HUES48 (cell line): ENCODE measurements at regions not wholly inside any gene's neighbourhood (a gene's known extent, or its start where the extent isn't known, plus 50 kb on each side); places are given as distances from the start of the nearest gene placed in this dataset.
"Not testable (repeated sequence)": the region's sequence is repeated elsewhere in the genome, so short reads cannot be mapped to it uniquely, and the experiment has no call there.

ENCODE experiments used
- H3K27ac ChIP-seq: one replicate; pipeline ENCODE4 v1.7.0; 2013; ENCODE audit warnings: low read depth, low read length, inconsistent platforms
- H3K27me3 ChIP-seq: 2 replicates; pipeline ENCODE4 v1.6.1; 2013; ENCODE audit warnings: mild to moderate bottlenecking, low read length; ENCODE audit not compliant: control insufficient read depth, insufficient read depth
- H3K36me3 ChIP-seq: 2 replicates; pipeline ENCODE4 v1.6.1; 2013; ENCODE audit warnings: low read length; ENCODE audit not compliant: control insufficient read depth, insufficient read depth
- H3K4me1 ChIP-seq: 2 replicates; pipeline ENCODE4 v1.6.1; 2013; ENCODE audit warnings: mild to moderate bottlenecking, low read length; ENCODE audit not compliant: control insufficient read depth, insufficient read depth
- H3K4me3 ChIP-seq: 2 replicates; pipeline ENCODE4 v1.5.1; 2013; ENCODE audit warnings: mild to moderate bottlenecking, low read depth, low read length
- H3K9ac ChIP-seq: 2 replicates; pipeline ENCODE4 v1.6.1; 2013; ENCODE audit warnings: mild to moderate bottlenecking, low read depth, low read length, moderate library complexity
- H3K9me3 ChIP-seq: 2 replicates; pipeline ENCODE4 v1.6.1; 2013; ENCODE audit warnings: low read length; ENCODE audit not compliant: control insufficient read depth, insufficient read depth

- Histone ChIP-seq H3K4me1 (peaks cover 8% of the 10 kb centered on the region), H3K27me3 (no peaks in the 10 kb centered on the region), H3K27ac (no peak overlapping the region), H3K9ac (no peak overlapping the region), H3K36me3 (no peaks in the 10 kb centered on the region), H3K9me3 (no peaks in the 10 kb centered on the region), H3K4me3 (no peak overlapping the region)
Measured at GRCh38 chr14:22289570-22289969, 299.5 kb downstream of the DAD1 start.

- Histone ChIP-seq H3K9me3 (no peaks in the 10 kb centered on the region), H3K27ac (no peak overlapping the region), H3K4me1 (peaks cover 7% of the 10 kb centered on the region; the same call in 1 of the 2 replicates), H3K4me3 (no peak overlapping the region), H3K36me3 (no peaks in the 10 kb centered on the region), H3K27me3 (no peaks in the 10 kb centered on the region), H3K9ac (no peak overlapping the region)
Measured at GRCh38 chr14:22285991-22286390, 303.0 kb downstream of the DAD1 start.

GRCh38 chr14:22282949-22283348, 306.1 kb downstream of the DAD1 start:
- no peak overlapping the region for H3K4me3 ChIP-seq
- H3K27ac ChIP-seq: no peak overlapping the region
- no peaks in the 10 kb centered on the region for H3K27me3 ChIP-seq
- no peak overlapping the region for H3K9ac ChIP-seq
- peaks cover 7% of the 10 kb centered on the region; the same call in 1 of the 2 replicates for H3K4me1 ChIP-seq
- no peaks in the 10 kb centered on the region for H3K36me3 ChIP-seq
- no peaks in the 10 kb centered on the region for H3K9me3 ChIP-seq

GRCh38 chr14:22282417-22282816, 306.6 kb downstream of the DAD1 start:
- no peaks in the 10 kb centered on the region for H3K9me3 ChIP-seq
- no peak overlapping the region for H3K9ac ChIP-seq

GRCh38 chr14:22281447-22281874, 307.6 kb downstream of the DAD1 start:
- not testable (repeated sequence) for H3K4me3 ChIP-seq, H3K9me3 ChIP-seq, H3K4me1 ChIP-seq, H3K27me3 ChIP-seq, H3K9ac ChIP-seq, H3K36me3 ChIP-seq, H3K27ac ChIP-seq

More at GRCh38 chr14:22282417-22282816, 306.6 kb downstream of the DAD1 start:
- Histone ChIP-seq H3K4me3 (no peak overlapping the region), H3K27me3 (no peaks in the 10 kb centered on the region), H3K4me1 (peaks cover 7% of the 10 kb centered on the region; the same call in 1 of the 2 replicates), H3K36me3 (no peaks in the 10 kb centered on the region), H3K27ac (no peak overlapping the region)

- no peaks in the 10 kb centered on the region for H3K9me3 ChIP-seq
- peaks cover 7% of the 10 kb centered on the region; the same call in 1 of the 2 replicates for H3K4me1 ChIP-seq
- H3K4me3 ChIP-seq: no peak overlapping the region
- H3K27ac ChIP-seq: no peak overlapping the region
- no peaks in the 10 kb centered on the region for H3K27me3 ChIP-seq
- H3K36me3 ChIP-seq: no peaks in the 10 kb centered on the region
- no peak overlapping the region for H3K9ac ChIP-seq
Measured at GRCh38 chr14:22280497-22281316, 308.3 kb downstream of the DAD1 start.

- no peaks in the 10 kb centered on the region for H3K36me3 ChIP-seq
- no peaks in the 10 kb centered on the region for H3K27me3 ChIP-seq
- no peak overlapping the region for H3K27ac ChIP-seq
- H3K4me3 ChIP-seq: no peak overlapping the region
- H3K9me3 ChIP-seq: no peaks in the 10 kb centered on the region
- H3K4me1 ChIP-seq: peaks cover 2% of the 10 kb centered on the region
- H3K9ac ChIP-seq: no peak overlapping the region
Measured at GRCh38 chr14:22276913-22277816, 311.9 kb downstream of the DAD1 start.

- Histone ChIP-seq H3K4me1 (peaks cover 7% of the 10 kb centered on the region), H3K27me3 (no peaks in the 10 kb centered on the region), H3K4me3 (no peak overlapping the region), H3K36me3 (no peaks in the 10 kb centered on the region), H3K9me3 (no peaks in the 10 kb centered on the region), H3K9ac (no peak overlapping the region), H3K27ac (no peak overlapping the region)
Measured at GRCh38 chr14:22271838-22272799, 316.9 kb downstream of the DAD1 start.

- Histone ChIP-seq H3K4me1 (peaks cover 29% of the 10 kb centered on the region), H3K27me3 (no peaks in the 10 kb centered on the region), H3K36me3 (no peaks in the 10 kb centered on the region), H3K27ac (no peak overlapping the region), H3K9me3 (no peaks in the 10 kb centered on the region), H3K9ac (no peak overlapping the region), H3K4me3 (no peak overlapping the region)
Measured at GRCh38 chr14:22268875-22269274, 320.1 kb downstream of the DAD1 start.

GRCh38 chr14:22266683-22267082, 322.3 kb downstream of the DAD1 start:
- no peak overlapping the region for H3K27ac ChIP-seq

More at GRCh38 chr14:22266683-22267082, 322.3 kb downstream of the DAD1 start:
- H3K9ac ChIP-seq: no peak overlapping the region
- H3K27me3 ChIP-seq: no peaks in the 10 kb centered on the region
- no peaks in the 10 kb centered on the region for H3K36me3 ChIP-seq
- H3K9me3 ChIP-seq: no peaks in the 10 kb centered on the region
- H3K4me3 ChIP-seq: no peak overlapping the region
- H3K4me1 ChIP-seq: peaks cover 32% of the 10 kb centered on the region
